GM21825 (cell line): ENCODE measurements at regions not wholly inside any gene's neighbourhood (a gene's known extent, or its start where the extent isn't known, plus 50 kb on each side); places are given as distances from the start of the nearest gene placed in this dataset.

Experiments used
- ATAC-seq: cut with Tn5 transposase; IDR thresholded peaks from one replicate; pipeline ENCODE4 v1.9.1; 2021; ENCODE audit warnings: mild to moderate bottlenecking, moderate library complexity; ENCODE audit not compliant: unreplicated experiment

DNA sequence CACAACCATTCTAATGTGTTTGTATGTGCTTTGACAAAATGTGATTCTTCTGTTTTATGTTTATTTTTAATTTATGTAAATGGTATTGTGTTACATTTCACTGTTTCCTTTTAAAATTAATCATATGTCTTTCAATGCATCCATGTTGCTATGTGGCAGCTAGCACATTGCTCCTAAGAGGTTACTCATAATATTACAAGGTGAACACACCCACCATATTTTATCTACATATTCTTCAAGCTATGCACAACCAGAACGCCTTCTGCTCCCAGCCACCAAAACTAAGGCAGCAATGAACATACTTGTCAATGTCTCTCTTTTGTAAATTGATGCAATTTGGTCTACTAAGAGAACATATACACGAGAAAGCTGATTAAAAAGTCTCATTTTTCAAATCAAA is 160.6 kb upstream of the OSR1 start:
- ATAC-seq, result no peak

DNA sequence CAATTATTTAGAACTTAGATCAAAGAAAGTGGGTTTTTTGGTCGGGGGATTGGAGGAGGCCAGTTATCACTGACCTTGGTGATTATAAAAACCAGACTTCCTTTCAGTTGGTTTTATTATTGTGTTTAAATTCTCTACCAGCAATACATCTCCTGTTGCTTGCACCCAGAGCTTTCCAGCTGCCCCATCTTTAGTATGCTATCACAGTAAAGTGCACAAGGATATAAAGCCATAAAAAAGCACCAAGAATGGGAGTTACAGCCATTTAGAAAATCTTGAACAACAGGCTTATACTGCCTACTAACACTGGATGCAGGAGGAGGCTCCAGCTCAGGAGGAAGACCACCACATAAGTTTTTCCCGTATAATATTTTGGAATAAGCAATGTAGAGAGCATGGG is 148.7 kb upstream of the OSR1 start:
- no peak for ATAC-seq

DNA sequence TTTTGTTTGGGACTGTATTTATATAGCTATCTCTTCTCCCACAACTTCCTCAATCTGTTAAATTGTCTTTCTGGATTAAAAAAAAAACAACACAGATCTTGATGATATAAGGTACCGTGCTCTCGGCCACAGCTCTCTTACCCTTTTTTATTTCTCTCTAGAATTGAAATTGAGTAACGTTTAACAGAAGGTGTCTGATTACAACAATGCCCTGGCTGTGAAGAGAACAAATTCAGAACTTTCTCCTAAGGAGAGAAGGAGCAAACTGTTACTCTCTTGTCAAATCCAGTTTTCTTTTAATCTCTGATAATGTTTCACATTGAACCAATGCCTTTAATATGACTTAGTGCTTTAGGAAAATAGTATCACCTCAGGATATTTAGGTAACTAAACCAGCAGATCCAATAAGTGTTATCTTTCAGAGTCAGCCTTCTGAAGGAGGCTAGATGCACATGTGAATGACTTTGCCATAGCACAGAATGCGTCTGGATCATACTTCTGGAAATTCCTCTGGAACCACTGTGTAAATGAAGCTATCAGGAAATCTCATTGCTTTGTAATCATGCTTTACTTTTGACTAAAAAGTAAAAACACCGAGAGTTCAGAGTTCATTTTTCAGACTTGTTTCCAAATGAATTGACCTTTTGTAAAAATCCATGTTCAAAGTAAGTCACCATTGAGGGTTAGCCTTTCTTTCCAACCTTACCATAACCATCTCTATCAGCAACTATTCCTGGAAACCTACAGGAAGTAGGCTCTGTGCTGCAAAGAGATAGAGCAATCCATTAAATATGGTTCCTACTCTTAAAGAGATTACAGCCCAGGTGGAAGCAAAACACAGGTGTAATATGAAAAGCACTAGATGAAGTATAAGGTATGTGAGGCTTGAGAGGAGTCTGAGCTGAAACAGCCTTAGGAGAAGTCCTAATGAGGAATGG is 147.0 kb upstream of the OSR1 start:
- ATAC-seq, result no peak

DNA sequence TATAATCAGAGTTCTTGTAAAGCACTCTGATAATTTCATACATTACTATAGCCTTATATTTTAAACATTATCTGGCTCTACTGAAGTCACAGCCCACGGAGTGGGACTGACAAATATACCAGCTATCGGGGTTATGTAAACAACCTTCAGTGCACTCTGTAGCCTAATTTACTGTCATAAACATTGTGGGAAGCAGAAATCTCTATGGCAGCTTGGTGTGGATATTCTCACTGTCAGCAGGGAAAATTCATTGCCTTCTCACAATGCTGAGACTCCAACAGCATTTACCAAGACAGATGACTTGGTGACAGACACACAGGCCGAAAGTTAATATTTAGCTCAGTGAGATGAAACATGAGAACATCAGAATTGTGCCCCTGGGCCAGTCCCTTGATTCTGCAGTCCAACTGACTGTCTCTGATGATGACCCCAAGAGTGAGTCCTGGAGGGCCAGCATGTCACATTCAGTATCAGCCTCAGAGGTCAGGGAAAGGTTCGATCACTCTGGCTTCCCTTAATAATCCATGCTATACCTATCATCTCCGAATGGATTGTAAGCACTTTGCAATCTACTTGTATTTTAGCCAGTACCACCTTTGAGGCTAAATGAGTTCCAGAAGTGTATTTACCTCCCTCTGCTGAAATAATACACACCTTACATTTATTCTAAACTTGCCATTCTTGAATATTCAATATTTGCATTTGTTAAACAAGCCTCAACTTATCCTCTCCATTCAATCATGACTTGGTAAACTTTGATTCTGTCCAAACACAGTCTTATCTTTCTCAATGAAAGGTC is 146.2 kb upstream of the OSR1 start:
- no peak for ATAC-seq

DNA sequence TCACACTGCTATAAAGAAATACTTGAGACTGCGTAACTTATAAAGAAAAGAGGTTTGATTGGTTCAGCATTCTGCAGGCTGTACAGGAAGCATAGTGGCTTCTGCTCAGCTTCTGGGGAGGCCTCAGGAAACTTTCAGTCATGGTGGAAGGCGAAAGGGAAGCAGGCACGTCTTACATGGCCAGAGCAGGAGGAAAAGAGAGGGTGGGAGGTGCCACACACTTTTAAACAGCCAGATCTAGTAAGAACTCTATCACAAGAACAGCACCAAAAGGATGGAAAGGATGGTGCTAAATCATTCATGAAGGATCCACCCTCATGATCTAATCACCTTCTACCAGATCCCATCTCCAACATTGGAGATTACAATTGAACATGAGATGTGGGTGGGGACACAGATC is 145.5 kb upstream of the OSR1 start:
- ATAC-seq, result no peak

DNA sequence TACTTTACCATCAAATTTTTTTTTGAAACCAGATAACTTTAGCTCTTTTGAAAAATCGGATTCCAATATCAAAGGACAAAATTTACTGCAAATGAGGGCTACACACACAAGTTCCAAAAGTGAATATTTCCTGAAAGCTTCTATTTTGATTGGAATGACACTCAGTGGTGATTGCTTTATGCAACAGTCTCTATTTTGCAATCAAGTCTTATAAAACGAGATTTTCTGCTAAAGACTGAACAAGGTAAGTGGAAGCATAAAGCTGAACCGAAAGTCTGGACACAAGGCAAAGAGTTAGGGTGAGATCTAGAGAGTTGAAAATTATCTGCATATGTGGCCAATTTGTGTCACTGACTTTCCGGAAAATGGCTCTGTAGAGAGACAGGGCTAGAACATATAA is 145.0 kb upstream of the OSR1 start:
- no peak for ATAC-seq

DNA sequence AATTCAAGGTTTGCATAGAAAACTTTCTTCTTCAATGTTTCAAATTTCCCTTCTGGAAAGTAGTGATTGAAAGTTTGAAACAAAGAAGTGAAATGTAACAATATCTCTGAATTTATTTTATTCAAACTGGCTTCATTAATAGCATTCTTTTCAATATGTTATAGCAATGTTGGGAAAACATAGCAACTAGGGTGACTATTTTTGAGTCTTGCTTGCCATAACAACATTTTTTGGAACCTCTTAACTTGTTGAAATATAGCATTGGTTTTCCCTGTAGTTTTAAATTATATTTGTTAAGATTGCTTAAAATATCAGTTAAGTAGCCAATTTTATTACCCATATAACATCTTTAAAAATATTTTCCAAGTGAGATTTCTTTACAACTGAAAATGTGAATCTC is 141.7 kb upstream of the OSR1 start:
- ATAC-seq, result no peak

DNA sequence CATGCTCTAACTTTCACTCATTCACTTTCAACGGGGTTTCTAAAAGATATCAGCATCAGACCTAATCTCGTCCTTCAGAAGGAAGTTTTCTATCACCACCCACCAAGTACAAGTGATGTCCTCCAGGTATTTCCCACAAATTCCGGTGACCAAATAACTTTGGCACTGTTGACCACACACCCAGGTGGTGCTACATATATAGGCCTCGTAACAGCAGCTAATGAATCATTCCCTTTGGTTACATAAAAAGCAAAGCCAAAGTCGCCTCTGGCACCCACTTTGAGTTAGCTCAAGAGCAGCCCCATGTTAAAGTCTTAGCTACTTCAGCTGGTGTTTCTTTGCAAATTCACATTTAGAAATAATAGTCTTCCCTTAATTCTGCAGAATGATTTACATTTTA is 138.2 kb upstream of the OSR1 start:
- ATAC-seq, result no peak

DNA sequence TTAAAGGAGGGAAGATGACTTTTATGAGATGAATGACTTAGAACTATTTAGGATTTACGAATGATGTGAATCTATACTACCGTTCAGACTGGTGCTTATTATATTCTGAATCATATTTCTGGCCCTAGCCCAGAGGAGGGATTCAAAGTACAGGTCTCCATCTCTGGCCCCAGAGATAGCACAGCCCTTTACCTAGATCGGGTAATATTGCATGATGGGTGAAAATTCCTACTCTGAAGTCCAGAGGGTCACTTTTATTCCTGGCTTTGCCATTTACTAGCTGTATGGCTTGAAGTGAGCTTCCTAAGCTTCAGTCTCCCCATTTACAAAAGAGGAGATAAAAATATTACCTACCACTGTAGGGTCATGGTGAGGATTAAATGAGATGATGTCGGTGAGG is 135.8 kb upstream of the OSR1 start:
- ATAC-seq, result no peak

DNA sequence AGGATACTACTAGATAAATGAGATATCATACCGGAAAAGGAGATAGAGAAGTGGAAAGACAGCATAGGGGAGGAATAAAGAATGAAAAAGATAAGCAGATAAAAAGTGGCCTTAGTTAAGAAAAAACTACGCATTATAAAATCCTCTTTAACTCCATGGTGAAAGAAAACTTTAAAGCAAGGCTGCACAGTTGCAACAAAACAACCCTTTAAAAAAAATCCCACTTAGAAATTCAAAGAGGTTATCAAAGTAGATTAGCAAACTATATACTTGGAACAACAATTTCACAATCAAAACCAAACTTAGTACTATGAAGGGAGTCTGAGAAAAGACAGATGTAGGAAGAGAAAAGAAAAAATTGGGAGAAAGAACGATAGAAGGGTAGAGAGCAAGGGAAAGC is 133.4 kb upstream of the OSR1 start:
- ATAC-seq, result no peak

DNA sequence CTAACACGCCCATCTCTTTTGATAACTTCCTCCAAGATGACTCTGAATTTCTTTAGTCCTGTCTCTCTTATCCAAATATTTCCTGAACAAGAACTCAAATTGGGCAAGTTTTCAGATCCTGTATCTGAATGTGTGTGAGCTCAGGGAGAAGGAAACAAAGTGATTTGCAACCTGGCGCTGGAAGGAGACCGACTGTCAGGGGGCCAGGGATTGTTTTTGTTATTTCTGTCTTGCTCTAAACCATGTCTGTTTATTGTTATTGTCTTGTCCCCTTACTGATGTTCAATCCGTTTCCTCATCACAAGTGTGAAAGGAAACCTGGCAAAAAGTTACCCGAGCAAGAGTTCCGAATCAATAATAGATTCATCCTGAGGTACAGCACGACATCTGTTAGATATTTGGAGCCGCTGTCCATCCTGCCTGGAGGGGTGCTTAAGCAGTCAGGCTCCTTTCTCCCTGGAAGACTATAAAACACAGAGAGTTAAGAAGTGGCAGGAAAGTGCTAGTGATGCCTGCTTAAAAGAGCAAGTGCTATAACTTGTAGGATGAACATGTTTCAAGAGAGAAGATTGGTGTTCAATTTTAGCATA is 132.5 kb upstream of the OSR1 start:
- no peak for ATAC-seq

DNA sequence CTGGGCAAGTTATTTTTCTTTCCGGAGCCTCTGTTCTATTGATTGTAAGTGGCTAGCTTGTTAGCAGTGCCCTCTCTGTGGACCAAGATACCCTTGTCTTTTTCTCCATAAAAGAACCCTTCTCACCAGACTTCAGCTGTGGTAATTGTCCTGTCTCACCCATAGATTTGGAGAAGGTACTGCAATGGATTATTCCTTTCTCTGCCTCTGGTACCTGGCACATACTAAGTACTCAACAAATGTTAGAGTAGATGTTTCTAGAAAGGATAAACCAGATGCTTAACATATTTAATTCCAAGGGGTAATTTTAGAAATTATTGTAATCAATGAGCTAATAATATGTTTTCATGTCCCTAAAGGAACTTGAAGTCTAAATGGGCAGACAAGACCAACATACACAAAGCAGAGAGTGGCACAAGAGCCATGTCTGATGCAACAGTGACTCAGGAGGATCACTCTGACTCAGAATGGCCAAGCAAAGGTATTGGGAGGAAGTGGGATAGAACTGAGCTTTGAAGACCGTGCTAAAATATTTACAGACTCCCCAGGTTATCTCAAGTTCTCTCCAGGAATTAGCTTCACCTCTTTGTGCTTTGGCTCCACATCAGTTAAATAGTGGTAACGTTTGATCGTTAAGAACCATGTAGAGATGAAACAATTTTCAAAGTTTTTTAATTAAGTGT is 129.7 kb upstream of the OSR1 start:
- ATAC-seq, result peak; percentile 95

DNA sequence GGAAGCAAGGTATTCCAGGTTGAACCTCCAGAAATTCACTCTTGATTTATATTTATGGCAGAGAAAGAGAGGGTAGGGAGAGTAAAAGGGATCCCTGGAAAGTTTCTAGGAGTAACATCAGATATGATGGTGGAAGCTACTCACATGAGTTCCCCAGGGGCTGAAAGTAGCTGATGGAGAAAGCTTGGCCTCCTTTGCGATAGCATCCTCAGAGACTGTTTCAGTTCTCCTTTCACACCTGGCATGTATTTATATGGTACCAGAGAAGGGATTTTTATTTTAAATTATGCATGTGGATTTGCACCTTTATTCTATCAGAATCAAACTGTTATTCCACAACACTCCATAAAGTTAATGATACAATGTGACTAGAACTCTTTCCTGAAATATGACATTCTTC is 126.3 kb upstream of the OSR1 start:
- peak; percentile 71 for ATAC-seq

DNA sequence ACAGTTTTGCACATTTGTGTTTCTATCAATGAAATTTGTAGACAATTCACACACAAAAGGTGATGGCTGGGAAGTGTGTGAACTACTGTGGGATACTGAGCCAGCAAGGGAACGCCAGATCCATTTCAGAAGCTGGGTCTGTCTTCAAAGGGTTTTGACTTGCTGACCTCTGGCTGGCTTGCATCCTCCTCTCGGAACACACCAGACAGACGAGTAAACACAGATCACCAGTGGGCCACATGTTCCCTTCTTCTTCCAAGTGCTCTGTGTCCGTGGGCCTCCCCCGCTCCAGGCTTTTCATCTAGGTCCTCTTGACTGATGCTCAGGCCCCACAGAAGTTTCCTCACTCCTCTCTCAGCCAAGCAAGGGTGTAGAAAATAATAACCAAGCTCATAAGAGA is 122.2 kb upstream of the OSR1 start:
- ATAC-seq, result no peak

DNA sequence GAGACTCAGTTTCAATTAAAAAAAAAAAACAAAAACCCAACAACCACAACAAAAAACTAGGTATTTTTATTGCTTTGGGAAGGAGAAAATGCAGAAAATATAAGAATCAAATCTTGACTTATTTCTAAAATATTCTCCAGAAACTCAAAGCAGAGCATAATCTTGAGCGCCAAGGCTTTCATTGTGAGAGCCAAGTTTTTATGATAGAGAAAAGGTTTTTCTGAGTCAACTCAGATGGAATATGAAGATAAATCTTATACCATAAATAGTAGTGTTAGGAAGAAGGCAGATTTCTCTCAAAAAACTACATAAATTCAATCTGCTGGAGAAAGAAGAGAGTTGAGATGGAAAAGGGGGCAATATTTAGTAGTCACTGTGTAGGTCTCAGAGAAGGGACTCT is 121.2 kb upstream of the OSR1 start:
- no peak for ATAC-seq

DNA sequence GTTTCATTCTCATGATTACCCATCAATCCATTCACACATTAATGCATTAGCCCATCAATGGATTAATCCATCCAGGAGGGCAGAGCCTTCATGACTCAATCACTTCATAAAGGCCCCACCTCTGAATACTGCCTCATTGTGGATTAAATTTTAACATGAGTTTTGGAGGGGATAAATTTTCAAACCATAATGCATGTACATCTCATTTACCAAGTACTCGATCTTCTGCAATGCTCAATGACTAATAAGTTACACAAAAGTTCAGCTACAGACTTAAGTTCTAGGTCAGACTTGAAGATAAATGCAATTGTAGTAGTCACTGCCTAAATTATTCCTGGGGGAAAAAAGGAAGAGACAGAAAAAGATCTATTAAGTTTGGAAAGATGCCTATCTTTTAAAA is 120.0 kb upstream of the OSR1 start:
- no peak for ATAC-seq

DNA sequence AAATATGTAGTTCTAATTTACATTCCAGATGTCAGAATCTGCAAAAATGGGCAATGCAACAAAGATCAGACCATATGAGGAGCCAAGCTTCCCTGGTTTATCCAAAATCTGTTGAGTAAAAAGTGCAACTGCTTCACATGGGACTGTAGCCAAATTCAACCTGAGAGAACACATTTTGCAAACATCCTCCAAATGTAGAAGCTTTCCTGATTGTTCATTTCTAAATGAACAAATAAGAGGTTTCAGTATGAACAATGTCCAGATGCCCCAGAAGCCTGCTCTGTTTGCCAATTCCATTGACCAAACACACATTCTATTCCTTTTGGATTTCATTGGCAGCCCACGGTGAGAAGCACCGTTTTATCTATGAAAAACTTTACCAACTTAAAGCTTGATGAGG is 117.9 kb upstream of the OSR1 start:
- ATAC-seq, result no peak

DNA sequence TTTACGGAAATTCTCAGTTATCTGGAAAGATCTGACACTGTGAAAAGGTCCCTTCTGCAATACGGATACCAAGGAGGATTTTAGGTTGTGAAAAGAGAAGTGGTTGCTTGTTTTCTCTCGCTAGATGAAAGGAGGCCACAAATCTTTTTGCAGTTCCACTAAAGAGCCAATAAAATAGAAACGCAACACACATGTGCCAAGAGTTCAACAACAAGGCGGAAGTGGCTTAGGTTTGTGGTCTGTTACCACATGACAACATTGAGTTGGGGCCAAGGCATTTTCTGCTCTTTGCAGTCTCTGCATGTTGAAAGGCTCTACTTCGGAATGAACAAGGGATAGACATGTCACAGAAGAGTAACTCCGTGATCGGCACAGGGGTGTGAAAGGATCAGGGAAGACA is 115.7 kb upstream of the OSR1 start:
- peak; percentile 98 for ATAC-seq

DNA sequence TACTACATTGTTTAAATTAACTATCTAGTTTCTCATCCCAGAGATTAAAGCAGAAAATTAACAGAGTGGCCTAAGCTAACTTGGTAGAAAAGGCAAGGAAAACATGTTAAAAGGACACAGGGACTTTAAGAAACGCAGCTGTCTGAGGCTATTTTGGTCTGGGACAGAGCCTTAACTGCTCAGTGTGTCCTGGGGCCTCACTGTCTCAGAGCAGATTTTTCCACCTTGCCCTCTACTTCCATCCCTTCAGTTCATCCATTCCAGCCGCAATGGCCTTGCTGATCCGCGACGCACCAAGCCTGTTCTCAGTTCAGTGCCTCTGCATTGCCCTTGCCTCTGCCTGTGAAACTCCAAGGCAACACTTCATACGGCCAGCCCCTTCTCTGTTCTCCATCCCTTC is 114.9 kb upstream of the OSR1 start:
- ATAC-seq, result no peak

DNA sequence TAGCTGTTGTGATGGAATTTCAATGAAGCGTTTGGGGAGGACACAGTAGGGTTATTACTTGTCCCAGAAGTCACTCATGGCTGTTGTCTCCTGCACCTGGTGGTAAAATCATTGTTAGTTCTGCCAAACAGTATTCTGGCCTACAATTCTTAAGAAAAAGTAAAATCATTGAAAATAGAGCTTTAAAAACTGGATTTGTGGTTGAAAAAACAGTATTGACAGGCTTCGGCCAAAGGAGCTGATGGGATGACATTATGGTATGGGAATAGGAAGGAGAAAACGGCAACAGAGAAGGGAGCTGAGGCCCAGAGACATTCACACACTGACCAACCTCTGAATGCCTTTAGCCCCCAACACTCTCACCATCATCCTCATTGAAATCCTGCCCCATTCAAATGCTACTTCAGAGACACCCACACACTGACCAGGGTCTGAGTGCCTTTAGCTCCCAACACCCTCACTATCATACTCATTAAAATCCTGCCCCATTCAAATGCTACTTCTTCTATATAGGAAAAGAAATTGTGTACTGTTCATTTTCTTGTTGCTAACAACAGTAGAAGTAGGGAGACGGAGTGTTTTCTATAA is 114.1 kb upstream of the OSR1 start:
- ATAC-seq, result no peak

DNA sequence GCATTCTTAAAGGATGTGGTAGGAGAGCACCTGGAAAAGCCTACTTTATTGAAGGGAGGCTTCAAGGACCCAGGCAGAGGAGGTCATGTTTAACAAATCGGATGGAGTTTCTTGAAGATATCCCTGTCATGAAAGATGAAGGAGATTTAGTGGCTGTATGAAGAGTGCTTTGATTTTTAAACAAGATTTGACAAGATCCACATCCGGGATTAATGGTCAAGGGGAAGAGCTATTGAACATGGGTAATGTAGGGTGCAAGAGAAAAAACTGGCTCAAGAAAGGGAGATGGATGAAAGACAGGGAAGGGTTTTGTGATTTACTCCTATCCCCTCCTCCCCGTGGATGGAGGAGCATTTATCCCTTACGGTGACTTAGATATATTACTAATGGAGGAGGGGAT is 113.1 kb upstream of the OSR1 start:
- ATAC-seq, result no peak
